NCI-H1105 (cell line): ENCODE measurements at regions not wholly inside any gene's neighbourhood (a gene's known extent, or its start where the extent isn't known, plus 50 kb on each side); places are given as distances from the start of the nearest gene placed in this dataset.
"Not testable (repeated sequence)": the region's sequence is repeated elsewhere in the genome, so short reads cannot be mapped to it uniquely, and the experiment has no call there.

Experiments
- DNase-seq: peaks from one replicate; lab custom pipeline; 2025; lab: John Stamatoyannopoulos, UW

DNA sequence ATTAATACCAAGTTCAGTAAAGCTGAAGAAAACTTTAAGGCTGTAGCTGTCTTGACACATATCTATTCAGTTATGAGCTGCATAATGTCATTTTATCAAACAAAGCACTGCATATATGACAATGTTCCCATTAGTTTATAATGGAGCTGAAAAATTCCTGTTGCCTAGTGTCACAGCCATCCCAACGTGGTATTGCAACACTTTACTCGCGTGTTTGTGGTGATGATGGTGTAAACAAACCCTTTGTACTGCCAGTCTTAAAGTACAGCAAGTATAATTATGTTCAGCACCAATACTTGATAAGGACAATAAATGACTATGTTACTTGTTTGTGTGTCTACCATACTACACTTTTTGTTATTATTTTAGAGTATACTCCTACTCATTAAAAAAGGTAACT lies 1415.6 kb upstream of the PCDH7 start:
- no peak for DNase-seq

DNA sequence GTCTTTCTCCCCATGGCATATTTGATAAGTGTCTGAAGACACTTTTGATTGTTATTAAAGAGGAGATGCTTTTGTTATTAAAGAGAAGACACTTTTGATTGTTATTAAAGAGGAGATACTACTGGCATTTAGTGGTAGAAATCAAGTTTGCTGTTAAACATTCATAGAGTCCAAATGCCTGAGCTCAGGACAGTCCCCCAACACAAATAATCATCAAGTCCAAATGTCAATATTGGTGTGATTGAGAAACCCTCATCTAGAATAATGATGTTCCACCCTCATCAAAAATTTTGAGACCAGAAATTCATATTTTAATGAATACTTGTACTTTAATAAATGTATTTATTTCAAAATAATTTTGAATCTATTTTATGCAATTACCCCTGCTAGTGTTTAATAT lies 1412.9 kb upstream of the PCDH7 start:
- no peak for DNase-seq

DNA sequence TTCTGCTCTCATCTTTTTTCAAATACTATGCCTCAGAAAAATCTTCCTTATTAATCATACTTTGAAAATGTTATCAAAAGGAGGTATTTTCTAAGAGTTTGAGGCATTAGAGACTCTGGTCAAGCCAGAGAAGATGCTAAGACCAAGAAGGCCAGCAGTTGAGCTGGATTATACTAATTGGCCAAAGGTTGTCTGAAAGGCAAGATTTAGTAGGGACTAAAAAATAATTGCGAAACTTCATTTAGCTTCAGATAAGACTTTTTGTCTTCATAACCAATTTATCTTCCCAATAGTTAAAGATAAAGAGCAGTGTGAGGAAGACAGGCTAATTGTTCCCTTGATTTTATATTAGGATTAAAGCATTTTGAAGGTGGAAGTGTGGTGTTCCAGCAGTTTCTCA lies 1412.4 kb upstream of the PCDH7 start:
- DNase-seq = no peak

DNA sequence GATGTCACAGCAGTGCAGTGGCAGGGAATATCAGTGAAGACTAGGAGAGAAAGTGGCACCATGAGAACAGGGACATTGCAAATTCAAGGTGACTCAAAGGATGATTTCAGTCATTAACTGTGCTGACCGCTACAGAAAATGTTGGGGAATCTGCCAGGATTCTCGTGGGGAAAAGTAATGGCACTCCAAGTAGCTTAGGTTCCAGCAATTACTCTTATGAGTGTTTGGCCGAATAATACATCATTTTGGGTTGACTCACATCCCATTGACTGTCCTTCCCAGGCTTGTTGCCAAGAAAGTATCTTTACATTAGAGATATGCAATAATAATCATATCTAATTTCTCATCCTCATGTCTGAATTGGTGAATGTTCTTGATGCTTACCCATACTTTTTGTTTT lies 1411.1 kb upstream of the PCDH7 start:
- DNase-seq = no peak

DNA sequence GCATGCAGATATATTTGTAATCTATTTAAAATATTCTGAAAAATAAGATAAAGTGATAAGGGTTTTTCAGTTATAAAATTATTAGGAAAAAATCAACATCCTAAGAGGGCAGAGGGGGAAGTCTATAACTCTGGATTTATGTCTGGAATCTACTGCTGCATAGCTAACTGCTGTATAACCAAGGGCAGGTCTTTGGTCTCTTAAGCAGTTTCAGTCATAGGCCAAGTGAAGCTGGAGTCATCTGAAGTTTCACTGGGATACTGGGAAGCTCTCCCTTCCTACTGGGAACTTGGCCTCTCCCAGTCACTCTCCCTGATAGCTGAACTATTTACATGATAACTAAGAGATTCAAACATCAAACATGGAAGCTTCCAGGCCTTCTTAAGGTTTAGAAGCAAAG lies 1409.9 kb upstream of the PCDH7 start:
- no peak for DNase-seq

DNA sequence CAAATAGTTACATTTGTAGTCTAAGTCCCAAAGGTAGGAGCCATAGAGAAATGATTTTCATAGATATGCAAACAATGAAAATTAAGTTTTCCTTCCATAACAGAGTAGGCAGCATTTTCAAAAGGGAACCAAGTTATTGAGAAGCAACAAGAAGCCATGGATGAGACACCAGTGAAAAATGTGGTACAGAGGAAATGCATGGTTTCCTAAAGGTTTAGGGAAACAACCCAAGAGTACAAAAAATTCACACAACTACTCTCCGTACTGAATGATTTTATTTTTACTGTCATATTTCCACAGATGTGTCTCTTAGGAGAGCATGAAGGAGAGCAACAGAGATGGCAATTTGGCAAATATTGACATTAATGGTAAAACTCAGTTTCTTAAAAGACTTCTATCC lies 1408.9 kb upstream of the PCDH7 start:
- no peak for DNase-seq

DNA sequence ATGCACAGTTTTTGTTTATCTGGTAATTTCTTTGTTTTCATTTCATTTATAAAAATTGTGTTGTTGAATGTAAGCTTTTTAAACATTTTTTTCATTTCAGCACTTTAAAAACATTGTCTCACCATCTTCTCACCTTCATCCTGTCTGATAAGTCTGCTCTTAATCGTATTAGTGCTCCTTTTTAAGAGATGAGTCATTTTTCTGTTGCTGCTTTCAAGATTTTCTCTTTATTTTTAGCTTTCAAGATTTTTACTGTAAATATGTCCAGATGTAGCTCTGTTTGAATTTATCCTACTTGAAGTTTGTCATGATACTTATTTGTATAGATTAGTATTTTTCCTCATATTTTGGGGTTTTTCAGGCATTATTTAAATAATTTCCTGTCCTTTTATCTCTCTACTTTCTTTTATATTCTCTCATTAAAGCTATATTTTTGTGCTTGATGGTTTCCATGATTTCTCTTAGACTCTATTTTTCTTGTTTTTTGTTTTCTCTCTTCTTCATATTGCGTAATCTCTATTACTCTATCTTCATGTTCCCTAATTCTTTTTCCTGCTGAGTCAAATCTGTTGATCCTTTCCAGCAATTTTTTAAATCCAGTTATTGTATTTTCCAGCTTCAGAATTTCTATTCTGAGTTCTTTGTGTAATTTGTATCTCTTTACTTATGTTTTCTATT lies 1400.4 kb upstream of the PCDH7 start:
- DNase-seq = no peak

DNA sequence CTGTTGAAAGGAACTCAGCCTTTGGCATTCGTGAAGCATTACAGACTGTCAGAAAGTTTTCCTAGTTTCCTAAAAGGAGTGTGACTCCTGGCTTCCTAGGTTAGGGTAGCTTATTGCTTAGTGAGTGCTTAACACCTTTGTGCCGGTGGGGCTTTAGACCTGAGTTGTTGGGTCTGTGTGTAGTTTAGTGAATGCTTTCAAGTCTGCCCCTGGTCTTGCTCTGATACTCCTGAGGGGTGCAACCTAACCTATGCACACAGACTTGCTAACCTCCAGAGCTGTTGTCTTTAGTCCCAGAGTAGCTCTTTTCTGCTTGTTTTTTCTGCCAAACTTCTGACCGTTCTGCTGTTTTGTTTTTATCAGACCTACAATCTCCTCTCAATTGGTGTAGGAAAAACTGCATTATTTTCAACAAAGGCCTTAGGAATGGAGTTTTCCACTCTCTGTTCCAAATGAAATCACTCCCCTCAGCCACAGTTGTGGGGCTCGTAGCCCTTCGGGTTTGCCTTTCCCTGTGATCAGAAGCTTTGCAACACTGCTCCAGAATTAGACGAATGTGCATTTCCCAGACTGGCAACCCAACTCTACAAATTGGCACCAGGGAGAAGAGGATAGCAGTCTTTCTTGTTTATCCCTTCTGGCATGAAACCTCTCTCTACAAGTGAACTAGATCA lies 1399.1 kb upstream of the PCDH7 start:
- DNase-seq = no peak

DNA sequence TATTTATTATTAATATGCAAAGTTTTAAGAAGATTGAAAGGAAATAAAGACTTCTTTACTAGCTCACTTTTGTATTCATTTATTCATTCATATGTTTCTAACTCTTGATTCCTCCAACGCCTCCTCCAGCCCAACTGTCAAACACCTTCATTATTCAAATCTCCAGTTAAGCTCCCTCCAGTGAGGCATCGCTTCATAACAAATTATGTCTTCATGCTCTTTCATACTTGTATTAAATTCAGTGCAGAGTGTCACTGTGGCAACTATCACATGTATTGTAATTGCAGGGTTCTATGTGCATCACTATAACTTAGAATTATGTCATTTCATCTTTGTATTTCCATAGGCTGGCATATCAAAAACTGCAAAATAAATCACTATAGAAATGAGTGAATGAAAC lies 1394.2 kb upstream of the PCDH7 start:
- DNase-seq = no peak

DNA sequence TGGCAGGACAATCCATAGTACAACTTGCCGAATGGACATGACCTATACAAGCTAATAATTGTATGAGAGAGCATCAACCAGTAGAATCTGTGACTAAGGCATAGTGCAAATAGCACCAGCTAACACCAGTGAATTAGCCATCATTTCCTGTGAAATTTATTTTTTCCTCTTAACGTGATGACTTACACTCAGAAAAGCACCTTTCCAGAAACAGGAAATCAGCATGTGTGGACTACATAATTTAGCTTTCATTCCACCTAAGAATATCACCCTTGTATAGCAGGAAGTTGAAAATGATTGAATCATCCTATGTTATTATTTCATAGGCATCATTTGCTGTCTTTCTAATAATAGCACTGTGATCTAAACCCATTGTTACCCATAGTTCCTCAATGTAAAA lies 1393.4 kb upstream of the PCDH7 start:
- DNase-seq = no peak

DNA sequence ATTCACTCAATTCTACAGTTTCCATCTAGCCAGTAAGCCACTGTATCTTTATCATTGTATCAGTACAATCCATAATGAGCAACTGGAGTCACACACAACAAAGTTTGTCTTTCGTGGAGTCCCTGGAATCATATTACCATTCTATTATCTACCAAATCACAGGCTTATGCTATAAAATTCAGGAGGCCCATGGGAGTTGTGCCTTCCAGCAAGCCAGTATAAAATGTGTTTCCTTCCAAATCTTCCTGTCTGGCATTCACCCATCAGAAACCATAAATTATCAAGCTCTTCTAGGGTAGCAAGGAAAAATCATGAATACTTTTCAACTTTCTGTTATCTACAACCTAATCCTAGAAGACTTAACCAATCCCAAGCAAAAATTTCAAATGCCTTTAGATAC lies 1383.3 kb upstream of the PCDH7 start:
- no peak for DNase-seq

DNA sequence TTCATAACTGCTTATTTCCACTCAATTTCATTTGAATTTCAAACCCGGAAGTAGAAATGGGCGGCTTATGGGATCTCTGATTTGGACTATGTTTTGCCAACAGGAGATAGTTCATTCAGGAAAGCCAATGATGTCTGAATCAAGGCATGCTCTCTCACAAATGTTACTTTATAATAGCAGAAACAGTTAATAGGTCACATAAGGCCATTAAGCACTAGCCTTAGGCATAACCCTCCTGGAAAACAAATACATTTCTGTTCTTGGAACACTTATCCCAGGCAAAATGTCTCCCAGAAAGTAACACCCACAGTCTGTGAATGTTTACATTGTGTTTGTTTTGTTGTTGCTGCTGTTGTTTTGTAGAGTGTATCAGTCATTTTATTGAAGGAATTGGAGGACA lies 1347.2 kb upstream of the PCDH7 start:
- DNase-seq = no peak

DNA sequence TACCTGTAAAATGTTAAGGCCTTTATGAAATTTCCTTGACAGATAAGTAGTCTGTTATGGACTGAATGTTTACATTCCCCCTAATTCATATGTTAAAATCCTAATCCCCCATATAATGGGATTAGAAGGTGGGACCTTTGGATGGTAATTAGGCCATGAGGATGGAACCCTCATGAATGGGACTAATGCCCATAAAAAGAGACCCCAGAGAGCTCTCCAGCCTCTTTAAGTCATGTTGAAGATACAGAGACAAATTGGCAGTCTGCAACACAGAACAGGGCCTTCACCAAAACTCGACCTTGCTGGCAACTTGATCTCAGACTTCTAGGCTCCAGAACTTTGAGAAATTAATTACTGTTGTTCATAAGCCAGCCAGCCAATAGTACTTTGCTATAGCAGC lies 1344.5 kb upstream of the PCDH7 start:
- DNase-seq = no peak

DNA sequence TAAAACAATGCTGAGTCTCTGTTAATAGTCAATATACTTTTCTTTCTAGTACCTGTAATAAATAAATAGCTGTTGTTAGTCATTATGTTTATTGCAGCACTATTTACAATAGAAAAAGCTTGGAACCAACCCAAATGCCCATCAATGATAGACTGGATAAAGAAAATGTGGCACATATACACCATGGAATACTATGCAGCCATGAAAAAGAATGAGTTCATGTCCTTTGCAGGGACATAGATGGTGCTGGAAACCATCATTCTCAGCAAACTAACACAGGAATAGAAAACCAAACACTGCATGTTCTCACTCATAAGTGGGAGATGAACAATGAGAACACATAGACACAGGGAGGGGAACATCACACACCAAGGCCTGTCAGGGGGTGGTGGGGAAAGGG lies 1341.9 kb upstream of the PCDH7 start:
- not testable (repeated sequence) for DNase-seq

DNA sequence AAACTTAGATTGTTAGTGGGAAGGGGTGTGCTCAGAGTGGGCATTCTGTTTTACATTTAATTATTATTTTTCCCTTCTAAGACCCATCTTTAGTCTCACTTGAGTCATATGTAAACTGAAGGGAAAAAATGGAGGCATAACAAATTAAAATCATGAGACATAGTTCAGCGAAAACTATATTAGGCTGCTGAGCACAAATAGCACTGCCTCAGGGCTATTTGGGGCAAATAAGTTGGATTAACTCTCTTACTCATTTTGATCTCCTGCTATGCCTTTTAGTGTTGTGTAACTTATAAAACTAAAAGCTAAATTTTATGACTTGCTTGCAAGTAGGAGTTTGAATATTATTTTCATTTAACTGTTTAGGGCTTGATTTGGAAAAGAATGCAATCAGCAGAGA lies 1329.2 kb upstream of the PCDH7 start:
- no peak for DNase-seq

DNA sequence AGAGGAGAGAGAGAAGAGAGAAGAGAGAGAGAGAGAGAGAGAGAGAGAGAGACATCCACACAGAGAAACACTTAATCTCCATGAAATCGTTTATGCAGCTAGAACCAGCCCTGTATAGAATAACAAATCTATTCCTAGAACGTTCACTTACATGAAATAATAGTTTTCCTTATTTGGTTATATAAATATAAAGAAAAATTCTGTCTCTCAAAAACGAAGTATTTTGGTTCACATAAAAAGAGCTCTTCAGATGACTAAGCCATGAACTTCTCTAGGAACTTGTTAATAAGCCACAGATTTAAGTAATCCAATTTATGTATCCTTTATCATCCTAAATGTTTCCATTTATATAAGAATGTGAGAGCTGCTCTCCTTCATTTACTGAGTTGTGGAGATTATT lies 1315.1 kb upstream of the PCDH7 start:
- no peak for DNase-seq

DNA sequence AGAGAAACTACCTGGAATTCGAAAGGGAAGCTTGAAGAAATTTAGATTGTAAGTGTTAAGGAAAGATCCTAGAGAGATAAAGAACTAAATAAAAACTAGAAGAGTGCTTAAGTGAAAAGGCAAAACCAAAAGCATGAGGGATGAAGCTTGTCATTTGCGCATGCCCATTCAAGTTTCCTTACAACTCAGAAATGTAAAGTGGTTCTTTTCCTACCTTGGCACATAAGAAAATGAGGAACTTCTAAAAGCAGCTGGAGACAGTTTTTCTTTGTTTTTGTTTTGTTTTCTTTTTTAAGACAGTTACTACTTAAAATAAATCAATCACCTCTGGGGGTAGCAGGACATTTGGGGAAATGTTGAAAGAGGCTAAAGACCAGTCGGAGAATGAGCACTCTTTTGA lies 1304.4 kb upstream of the PCDH7 start:
- no peak for DNase-seq

DNA sequence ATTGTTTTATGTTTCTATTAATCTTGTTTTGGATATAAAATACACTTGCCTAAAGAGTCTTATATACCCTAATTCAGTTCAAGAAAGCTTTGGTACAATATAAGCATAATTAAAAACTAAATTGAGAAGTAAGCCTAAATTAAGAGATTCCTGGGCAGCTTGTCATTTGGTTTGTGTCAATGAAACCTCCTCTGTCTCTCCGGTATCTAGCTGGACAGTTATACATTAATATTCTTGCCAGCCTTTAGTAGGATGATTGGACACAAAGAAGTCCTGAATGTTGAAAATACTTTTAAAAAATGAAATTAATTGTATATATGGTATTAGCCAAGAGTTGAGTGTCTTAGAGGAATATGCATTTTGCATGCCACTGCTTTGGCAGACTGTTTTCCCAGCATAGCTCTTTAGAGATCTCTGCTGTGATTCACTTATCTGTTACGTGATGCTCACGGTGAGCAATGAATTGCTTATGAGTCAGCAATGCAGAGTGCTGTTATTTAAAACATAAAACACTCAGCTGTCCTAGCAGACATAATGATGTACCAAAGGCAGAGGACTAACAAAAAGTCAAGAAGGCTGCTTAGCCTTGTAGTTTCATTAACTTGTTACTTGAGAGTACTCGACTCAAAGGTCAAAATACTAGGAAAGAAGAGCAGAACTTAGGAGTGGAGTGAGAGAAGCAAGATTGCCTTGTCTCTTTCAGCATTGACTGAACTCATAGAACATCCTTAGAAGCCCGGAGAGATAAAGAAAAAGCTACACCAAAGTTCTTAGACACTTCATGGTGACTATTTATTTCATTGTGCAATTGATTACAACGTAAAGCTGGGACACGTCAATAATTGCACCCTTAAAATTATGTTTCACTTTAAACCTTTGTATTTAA lies 1296.1 kb upstream of the PCDH7 start:
- DNase-seq = no peak

DNA sequence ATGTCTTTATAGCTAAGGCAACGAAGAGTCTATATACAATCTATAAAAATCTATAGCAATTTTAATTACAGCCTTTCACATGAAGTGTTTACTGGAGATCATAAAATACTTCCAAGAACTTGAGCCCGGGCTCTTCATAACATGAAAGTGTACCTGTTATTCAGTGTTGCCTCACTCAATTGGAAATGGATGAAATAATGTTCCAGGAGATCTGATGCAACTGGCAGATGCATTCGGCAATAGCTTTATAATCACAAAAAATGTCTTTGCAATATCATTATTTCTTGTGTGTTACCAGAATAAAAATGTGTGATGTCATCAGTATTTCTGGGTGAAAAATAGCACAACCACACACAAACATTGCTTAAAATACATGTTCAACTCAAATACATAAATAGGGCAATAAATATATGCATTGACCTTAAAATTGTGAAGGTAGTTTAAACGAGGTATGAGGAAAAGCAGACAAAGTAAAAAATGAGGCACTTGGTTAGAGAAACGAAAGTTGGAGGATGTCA lies 1266.8 kb upstream of the PCDH7 start:
- no peak for DNase-seq

DNA sequence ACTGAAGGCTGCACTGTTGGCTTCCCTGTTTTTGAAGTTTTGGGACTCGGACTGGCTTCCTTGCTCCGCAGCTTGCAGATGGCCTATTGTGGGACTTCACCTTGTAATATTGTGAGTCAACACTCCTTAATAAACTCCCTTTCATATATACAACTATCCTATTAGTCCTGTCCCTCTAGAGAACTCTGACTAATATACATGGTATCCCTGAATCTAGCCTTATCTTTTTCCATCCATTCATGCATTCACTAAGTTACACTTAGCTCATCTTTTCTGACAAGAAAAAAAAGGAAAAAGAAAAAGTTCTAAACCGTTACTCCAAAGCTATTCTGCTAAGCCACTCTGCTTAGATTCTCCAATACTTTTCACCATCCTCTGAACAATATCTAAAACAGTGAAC lies 1260.2 kb upstream of the PCDH7 start:
- no peak for DNase-seq

DNA sequence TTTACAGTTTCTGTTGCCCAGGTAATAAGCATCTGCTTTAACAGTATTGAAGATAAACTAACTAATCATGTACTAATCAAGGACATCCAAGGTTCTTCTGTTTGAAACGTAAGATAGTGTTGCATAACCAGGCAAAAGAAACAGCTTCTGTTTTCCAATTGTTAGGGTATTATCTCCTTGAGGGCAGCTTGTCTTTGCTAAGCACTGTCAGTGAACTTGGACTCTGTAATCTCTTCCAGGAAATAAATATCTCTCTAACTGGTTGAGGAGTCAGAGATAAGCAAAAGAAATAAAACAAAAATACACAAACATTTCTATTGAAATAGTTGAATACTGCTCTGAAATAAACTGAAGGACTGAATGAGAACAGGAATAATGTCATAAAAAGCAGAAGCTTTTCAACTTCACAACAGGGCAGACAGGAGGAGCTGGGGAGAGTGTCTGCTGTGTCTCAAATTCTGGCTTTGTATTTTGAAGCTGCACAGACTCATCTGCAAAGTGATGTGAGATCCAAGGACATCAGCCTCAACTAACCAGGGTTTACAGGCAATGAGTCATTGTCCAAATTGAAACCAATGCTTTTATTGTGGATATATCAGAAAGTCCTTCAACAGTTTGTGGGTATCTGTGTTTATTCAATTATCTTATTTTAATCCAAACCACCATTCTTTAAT lies 1253.0 kb upstream of the PCDH7 start:
- DNase-seq = no peak
